ENCODE measurements at regions not wholly inside any gene's neighbourhood (a gene's known extent, or its start where the extent isn't known, plus 50 kb on each side); places are given as distances from the start of the nearest gene placed in this dataset.
A peak's percentile ranks its signal among the peaks of the same experiment; 100 is the strongest.
"Not testable (repeated sequence)": the region's sequence is repeated elsewhere in the genome, so short reads cannot be mapped to it uniquely, and the experiment has no call there.

- DNase-seq: no peak
These were observed 63.1 kb downstream of the MATN1 start for GRCh38 chr1:30660241-30660640.

GRCh38 chr1:30659702-30660101, 63.7 kb downstream of the MATN1 start:
- DNase-seq: no peak

GRCh38 chr1:30658375-30658774, 65.0 kb downstream of the MATN1 start:
- DNase-seq: not testable (repeated sequence)

GRCh38 chr1:30658014-30658336, 65.4 kb downstream of the MATN1 start:
- no peak for DNase-seq

GRCh38 chr1:30657131-30658013, 66.0 kb downstream of the MATN1 start:
- DNase-seq: no peak

GRCh38 chr1:30656171-30656940, 67.0 kb downstream of the MATN1 start:
- DNase-seq: no peak

- no peak for DNase-seq
These were observed 67.7 kb downstream of the MATN1 start for GRCh38 chr1:30655672-30656071.

- no peak for DNase-seq
These were observed 69.2 kb downstream of the MATN1 start for GRCh38 chr1:30654188-30654587.

- no peak for DNase-seq
These were observed 71.1 kb downstream of the MATN1 start for GRCh38 chr1:30652152-30652841.

GRCh38 chr1:30651395-30651794, 72.0 kb downstream of the MATN1 start:
- not testable (repeated sequence) for DNase-seq

- no peak for DNase-seq
These were observed 72.4 kb downstream of the MATN1 start for GRCh38 chr1:30650968-30651320.

GRCh38 chr1:30650038-30650967, 73.1 kb downstream of the MATN1 start:
- DNase-seq: no peak

GRCh38 chr1:30649321-30649991, 73.9 kb downstream of the MATN1 start:
- DNase-seq: no peak

GRCh38 chr1:30648408-30649000, 74.9 kb downstream of the MATN1 start:
- no peak for DNase-seq

GRCh38 chr1:30645807-30646206, 77.6 kb downstream of the MATN1 start:
- peak; percentile 51 for DNase-seq

- no peak for DNase-seq
These were observed 80.8 kb downstream of the MATN1 start for GRCh38 chr1:30642391-30643120.

GRCh38 chr1:30641572-30642353, 81.6 kb downstream of the MATN1 start:
- no peak for DNase-seq

- DNase-seq: no peak
These were observed 83.4 kb downstream of the MATN1 start for GRCh38 chr1:30639881-30640452.

- no peak for DNase-seq
These were observed 84.6 kb downstream of the MATN1 start for GRCh38 chr1:30638811-30639210.

GRCh38 chr1:30638086-30638485, 85.3 kb downstream of the MATN1 start:
- DNase-seq: no peak

Data from EL (cell line).